Memory B cell (primary cell): ENCODE measurements at regions not wholly inside any gene's neighbourhood (a gene's known extent, or its start where the extent isn't known, plus 50 kb on each side); places are given as distances from the start of the nearest gene placed in this dataset.

Experiments
- ATAC-seq: fragments of 150-1000 bp; cut with Tn5 transposase; 2 replicates; pipeline ENCODE4 v1.10.0; 2021; ENCODE audit warnings: low read depth, mild to moderate bottlenecking, moderate library complexity
- DNase-seq, 2 donors: peaks; one replicate each; pipeline ENCODE4 v3.0.0; 2022; ENCODE audit warnings: low spot score in 2 of 2
- H3K27ac Mint-ChIP-seq: one replicate; pipeline ENCODE4 v1.8.0; 2022; ENCODE audit warnings: mild to moderate bottlenecking, moderate library complexity, mixed read lengths
- H3K27me3 Mint-ChIP-seq: one replicate; pipeline ENCODE4 v1.8.0; 2022; ENCODE audit warnings: mixed read lengths
- H3K36me3 Mint-ChIP-seq: one replicate; pipeline ENCODE4 v1.8.0; 2022; ENCODE audit warnings: mild to moderate bottlenecking, mixed read lengths
- H3K4me1 Mint-ChIP-seq: one replicate; pipeline ENCODE4 v1.8.0; 2022; ENCODE audit warnings: mixed read lengths
- H3K4me3 Mint-ChIP-seq: one replicate; pipeline ENCODE4 v1.8.0; 2022; ENCODE audit warnings: mild to moderate bottlenecking, moderate library complexity, mixed read lengths
- H3K9me3 Mint-ChIP-seq: one replicate; pipeline ENCODE4 v1.8.0; 2022; ENCODE audit warnings: mixed read lengths

DNA sequence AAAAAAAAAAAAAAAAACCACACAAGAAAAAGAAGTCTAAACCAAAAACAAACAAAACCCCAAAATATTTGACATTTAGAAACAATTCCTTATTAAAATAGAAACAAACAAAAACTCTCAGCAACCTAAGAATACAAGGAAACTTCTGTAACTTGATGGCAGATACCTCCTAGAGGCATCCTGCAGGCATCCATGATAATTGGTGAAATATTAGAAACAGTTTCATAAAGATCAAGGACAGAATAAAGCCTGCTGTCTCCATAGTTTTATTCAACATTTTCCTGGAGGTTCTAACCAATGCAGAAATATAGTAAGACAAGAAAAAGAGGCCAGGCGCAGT lies 63.0 kb upstream of the TRPM1 start:
- Mint-ChIP-seq H3K27me3 (peaks cover 23% of the 10 kb centered on the region), H3K4me3 (no peak overlapping the region), H3K9me3 (no peaks in the 10 kb centered on the region), H3K27ac (no peak overlapping the region), H3K36me3 (no peaks in the 10 kb centered on the region), H3K4me1 (peaks cover 3% of the 10 kb centered on the region)
- no peak for ATAC-seq
- DNase-seq: no peak

DNA sequence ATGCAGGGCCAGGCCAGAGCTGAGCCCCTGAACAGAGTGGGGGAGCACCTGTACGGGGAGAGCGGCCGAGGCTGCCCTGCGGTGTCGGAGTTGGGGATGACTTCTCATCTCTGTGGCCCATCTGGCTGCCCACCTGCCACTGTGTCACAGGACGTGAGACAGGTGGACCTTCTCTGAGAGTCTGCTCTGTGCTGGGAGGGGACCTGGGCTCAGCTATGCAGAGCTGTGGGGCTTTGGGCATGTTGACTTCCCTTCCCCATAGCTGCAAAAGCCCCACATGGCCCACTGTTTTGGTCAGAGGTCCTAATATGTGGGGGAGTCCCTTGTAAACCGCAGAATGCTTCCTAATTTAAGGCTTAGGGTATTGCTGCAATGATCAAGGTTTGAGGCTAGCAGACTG lies 68.0 kb upstream of the TRPM1 start:
- no peak overlapping the region for H3K27ac Mint-ChIP-seq
- no peak overlapping the region for H3K4me3 Mint-ChIP-seq
- no peaks in the 10 kb centered on the region for H3K36me3 Mint-ChIP-seq
- peaks cover 6% of the 10 kb centered on the region for H3K27me3 Mint-ChIP-seq
- DNase-seq: no peak
- H3K9me3 Mint-ChIP-seq: no peaks in the 10 kb centered on the region
- peaks cover 3% of the 10 kb centered on the region for H3K4me1 Mint-ChIP-seq
- no peak for ATAC-seq

GRCh38 chr15:31171731-31172130 lies 70.2 kb upstream of the TRPM1 start:
- Mint-ChIP-seq H3K4me3 (no peak overlapping the region), H3K27ac (no peak overlapping the region)
- no peak for ATAC-seq

DNA sequence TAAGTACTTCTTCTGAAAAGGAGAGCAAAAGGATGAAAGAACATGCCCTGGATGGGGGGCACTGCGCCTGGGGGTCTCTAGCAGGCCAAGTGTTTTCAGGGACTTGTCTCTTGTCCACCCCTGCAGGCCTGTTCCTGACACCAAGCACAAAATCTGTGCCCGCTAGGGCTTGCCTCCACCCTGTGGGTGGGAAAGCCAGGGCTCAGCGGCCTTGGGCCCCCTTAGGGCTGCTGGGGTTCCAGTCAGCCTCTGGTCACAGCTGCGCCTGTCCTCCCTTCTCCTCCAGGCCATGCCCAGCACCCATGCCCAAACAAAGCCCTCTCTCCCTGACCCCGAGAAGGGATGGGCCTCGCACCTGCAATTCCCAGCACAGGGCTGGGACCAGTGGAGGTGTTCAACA lies 71.1 kb upstream of the TRPM1 start:
- H3K27me3 Mint-ChIP-seq: peaks cover 7% of the 10 kb centered on the region
- ATAC-seq: no peak
- H3K9me3 Mint-ChIP-seq: no peaks in the 10 kb centered on the region
- DNase-seq: no peak
- H3K36me3 Mint-ChIP-seq: no peaks in the 10 kb centered on the region
- no peak overlapping the region for H3K4me3 Mint-ChIP-seq
- no peak overlapping the region for H3K27ac Mint-ChIP-seq
- H3K4me1 Mint-ChIP-seq: peaks cover 3% of the 10 kb centered on the region

More at GRCh38 chr15:31171731-31172130, 70.2 kb upstream of the TRPM1 start:
- no peaks in the 10 kb centered on the region for H3K36me3 Mint-ChIP-seq
- H3K27me3 Mint-ChIP-seq: peaks cover 6% of the 10 kb centered on the region
- DNase-seq: no peak
- no peaks in the 10 kb centered on the region for H3K9me3 Mint-ChIP-seq
- H3K4me1 Mint-ChIP-seq: peaks cover 3% of the 10 kb centered on the region

GRCh38 chr15:31173790-31174450 lies 72.4 kb upstream of the TRPM1 start:
- Mint-ChIP-seq H3K27ac (no peak overlapping the region), H3K27me3 (peaks cover 4% of the 10 kb centered on the region), H3K36me3 (no peaks in the 10 kb centered on the region), H3K9me3 (no peaks in the 10 kb centered on the region), H3K4me3 (no peak overlapping the region), H3K4me1 (no peaks in the 10 kb centered on the region)
- no peak for DNase-seq
- no peak for ATAC-seq

DNA sequence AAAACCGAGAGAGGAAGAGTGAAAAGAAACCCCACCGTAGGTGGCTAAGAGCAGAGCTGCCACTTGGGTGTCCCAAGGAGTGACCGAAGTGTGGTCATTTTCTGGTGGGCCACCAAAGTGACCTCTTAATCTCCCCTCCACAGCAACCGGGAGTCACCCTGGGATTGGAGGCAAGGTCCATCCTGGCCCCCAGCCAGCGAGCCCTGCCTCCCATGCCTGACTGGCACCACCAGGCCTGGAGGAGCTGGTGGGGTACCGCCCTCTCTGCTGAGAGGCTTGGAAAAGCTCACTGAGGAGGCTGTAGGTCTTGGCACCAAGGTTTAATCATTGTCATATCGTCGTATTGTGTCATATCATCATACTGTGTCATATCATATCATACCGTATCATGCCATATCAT lies 74.0 kb upstream of the TRPM1 start:
- Mint-ChIP-seq H3K36me3 (peaks cover 2% of the 10 kb centered on the region), H3K27ac (no peak overlapping the region), H3K4me1 (no peaks in the 10 kb centered on the region), H3K9me3 (peaks cover under 1% of the 10 kb centered on the region), H3K4me3 (no peak overlapping the region), H3K27me3 (peaks cover 4% of the 10 kb centered on the region)
- DNase-seq (no peak), ATAC-seq (no peak)

GRCh38 chr15:31177951-31178350 lies 76.4 kb upstream of the TRPM1 start:
- no peak for ATAC-seq
- H3K27ac Mint-ChIP-seq: no peak overlapping the region

DNA sequence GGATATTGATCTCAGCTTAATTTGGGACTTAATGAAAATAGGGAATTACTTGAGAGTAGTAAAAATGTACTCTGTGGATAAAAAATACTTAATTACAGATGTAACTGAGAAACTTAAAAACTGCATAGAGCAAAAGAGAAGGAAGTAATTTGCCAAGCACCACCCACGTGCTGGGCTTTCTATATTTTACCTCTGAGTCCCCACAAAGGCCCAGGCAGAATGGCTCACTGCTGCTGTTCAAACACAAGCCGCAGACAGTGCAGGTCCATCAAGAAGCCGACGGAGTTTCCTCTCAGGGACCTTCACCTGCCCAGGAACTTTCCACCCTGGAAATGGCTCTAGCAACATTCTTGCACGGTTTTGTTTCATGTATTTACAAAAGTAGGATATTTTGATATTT lies 77.2 kb upstream of the TRPM1 start:
- H3K27ac Mint-ChIP-seq: no peak overlapping the region
- no peaks in the 10 kb centered on the region for H3K4me1 Mint-ChIP-seq
- peaks cover 5% of the 10 kb centered on the region for H3K36me3 Mint-ChIP-seq
- ATAC-seq: no peak
- H3K27me3 Mint-ChIP-seq: peaks cover 4% of the 10 kb centered on the region
- DNase-seq: no peak
- H3K9me3 Mint-ChIP-seq: peaks cover 2% of the 10 kb centered on the region
- no peak overlapping the region for H3K4me3 Mint-ChIP-seq

More at GRCh38 chr15:31177951-31178350, 76.4 kb upstream of the TRPM1 start:
- Mint-ChIP-seq H3K4me3 (no peak overlapping the region), H3K36me3 (peaks cover 5% of the 10 kb centered on the region), H3K27me3 (peaks cover 4% of the 10 kb centered on the region), H3K4me1 (no peaks in the 10 kb centered on the region), H3K9me3 (peaks cover 2% of the 10 kb centered on the region)
- no peak for DNase-seq

- Mint-ChIP-seq H3K9me3 (peaks cover 2% of the 10 kb centered on the region), H3K27ac (no peak overlapping the region), H3K4me3 (no peak overlapping the region), H3K4me1 (no peaks in the 10 kb centered on the region), H3K36me3 (peaks cover 5% of the 10 kb centered on the region), H3K27me3 (peaks cover 4% of the 10 kb centered on the region)
- DNase-seq (no peak), ATAC-seq (no peak)
Observed at GRCh38 chr15:31179693-31180092, 78.2 kb upstream of the TRPM1 start.

GRCh38 chr15:31193291-31193690 lies 91.8 kb upstream of the TRPM1 start:
- peaks cover 2% of the 10 kb centered on the region for H3K27me3 Mint-ChIP-seq
- DNase-seq (no peak), ATAC-seq (no peak)
- no peaks in the 10 kb centered on the region for H3K4me1 Mint-ChIP-seq
- H3K27ac Mint-ChIP-seq: no peak overlapping the region
- H3K9me3 Mint-ChIP-seq: peaks cover 11% of the 10 kb centered on the region
- H3K4me3 Mint-ChIP-seq: no peak overlapping the region
- H3K36me3 Mint-ChIP-seq: no peaks in the 10 kb centered on the region

DNA sequence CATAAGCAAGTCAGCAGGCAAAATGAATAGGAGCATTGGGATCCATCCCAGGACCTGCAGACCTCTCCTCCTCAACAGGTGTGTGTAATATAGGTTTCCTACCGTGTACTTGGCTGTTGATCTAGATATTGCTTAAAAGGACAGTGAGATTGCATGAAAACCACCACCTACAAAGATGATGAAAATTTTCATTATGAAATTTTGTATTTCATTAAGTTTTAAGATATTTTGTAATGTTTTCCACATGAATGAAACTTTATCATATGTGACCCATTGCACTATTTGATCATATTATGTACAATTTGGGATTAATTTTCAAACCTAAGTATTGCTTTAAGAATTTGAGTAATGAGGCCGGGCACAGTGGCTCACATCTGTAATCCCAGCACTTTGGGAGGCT lies 94.3 kb upstream of the TRPM1 start:
- H3K27me3 Mint-ChIP-seq: peaks cover 8% of the 10 kb centered on the region
- H3K4me3 Mint-ChIP-seq: no peak overlapping the region
- no peak overlapping the region for H3K27ac Mint-ChIP-seq
- peaks cover 12% of the 10 kb centered on the region for H3K4me1 Mint-ChIP-seq
- H3K36me3 Mint-ChIP-seq: no peaks in the 10 kb centered on the region
- DNase-seq (no peak), ATAC-seq (no peak)
- no peaks in the 10 kb centered on the region for H3K9me3 Mint-ChIP-seq

DNA sequence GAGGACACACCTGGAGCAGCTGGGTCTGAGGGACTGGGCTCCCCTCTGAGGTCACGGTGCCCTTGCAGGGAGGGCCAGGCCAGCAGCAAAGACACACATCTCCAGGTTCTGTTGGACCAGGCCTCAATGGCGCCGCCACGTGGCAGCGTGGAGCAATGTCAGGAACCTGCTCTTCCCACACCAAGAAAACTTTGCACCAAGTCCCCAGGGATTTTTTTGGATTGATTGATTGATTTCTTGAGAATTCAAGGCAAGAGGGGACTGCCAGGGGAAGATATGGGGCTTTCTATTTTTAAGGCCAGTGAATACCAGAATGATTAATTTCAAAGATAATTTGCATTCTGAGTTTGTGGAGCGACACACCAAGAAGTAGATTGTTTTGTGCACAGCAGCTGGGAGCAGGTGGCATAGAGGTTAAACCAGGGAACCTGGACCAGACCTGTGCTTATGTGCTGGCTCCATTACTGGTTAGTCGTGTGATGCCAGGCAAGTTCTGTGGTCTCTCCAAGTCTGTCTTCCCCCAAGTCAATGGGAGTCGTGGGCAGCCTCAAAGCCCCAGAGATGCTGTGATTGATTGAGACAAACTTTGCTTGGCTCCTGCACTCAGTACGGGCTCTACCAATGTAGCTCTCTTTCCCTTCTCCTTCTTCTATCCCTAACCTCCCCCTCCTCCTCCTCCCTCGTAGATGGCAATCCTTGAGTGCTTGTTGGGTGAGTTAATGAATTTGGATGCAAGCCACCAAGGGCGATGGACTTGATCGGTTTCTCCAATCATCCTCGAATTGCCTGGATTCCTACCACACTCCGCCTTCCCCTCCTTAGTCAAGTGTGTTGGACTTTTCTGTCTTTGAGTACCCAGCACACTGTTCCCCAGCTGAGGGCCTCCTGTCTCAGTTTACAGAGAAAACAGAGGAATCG lies 96.2 kb upstream of the TRPM1 start:
- ATAC-seq (peak; percentile 38), DNase-seq (peak in 1 of 2 donors; percentile 40)
- H3K4me3 Mint-ChIP-seq: no peak overlapping the region
- H3K4me1 Mint-ChIP-seq: peaks cover 12% of the 10 kb centered on the region
- H3K36me3 Mint-ChIP-seq: no peaks in the 10 kb centered on the region
- peaks cover 8% of the 10 kb centered on the region for H3K27me3 Mint-ChIP-seq
- H3K27ac Mint-ChIP-seq: no peak overlapping the region
- no peaks in the 10 kb centered on the region for H3K9me3 Mint-ChIP-seq

GRCh38 chr15:31200735-31201151 lies 99.2 kb upstream of the TRPM1 start:
- Mint-ChIP-seq H3K27me3 (peaks cover 10% of the 10 kb centered on the region), H3K4me1 (peaks cover 12% of the 10 kb centered on the region), H3K9me3 (no peaks in the 10 kb centered on the region), H3K36me3 (no peaks in the 10 kb centered on the region), H3K27ac (no peak overlapping the region), H3K4me3 (no peak overlapping the region)
- DNase-seq (peak; percentile 32 to 46), ATAC-seq (peak; percentile 78)

DNA sequence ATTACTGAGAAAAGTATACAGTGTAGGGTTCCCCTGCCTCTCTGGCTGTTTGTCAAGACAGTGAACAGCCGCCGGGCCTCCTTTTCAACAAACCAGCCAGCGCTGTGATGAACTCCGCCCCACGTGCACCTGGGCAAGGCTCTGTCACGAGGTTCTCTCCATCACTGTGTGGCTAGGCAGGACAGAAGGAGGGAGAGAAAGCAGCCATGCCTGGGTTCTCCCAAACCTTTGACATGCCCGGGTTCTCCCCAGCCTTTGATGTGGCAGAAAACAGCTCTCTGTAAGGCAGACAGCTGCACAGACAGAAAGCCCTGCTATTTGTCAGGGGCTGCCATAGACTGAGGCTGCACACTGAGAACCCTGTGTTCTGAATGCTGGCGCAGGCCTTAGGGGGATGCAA lies 101.4 kb upstream of the TRPM1 start:
- Mint-ChIP-seq H3K36me3 (no peaks in the 10 kb centered on the region), H3K27me3 (peaks cover 10% of the 10 kb centered on the region), H3K4me3 (no peak overlapping the region), H3K9me3 (no peaks in the 10 kb centered on the region), H3K27ac (no peak overlapping the region), H3K4me1 (peaks cover 12% of the 10 kb centered on the region)
- ATAC-seq (no peak), DNase-seq (no peak)
